Vagina (tissue), 2 donors: ENCODE measurements at regions not wholly inside any gene's neighbourhood (a gene's known extent, or its start where the extent isn't known, plus 50 kb on each side); places are given as distances from the start of the nearest gene placed in this dataset.

Experiments
- CTCF ChIP-seq, 3 experiments: fragments of 450-650 bp in 2 of 3; fragments of 200-600 bp in 1 of 3; sonication (generic) in 1 of 3; IDR thresholded peaks; one replicate each; pipeline ENCODE4 v1.5.1; 2017 to 2019; ENCODE audit warnings: antibody characterized with exemption in 3 of 3, mild to moderate bottlenecking in 2 of 3, moderate library complexity in 2 of 3
- POLR2A ChIP-seq, 2 donors: fragments of 450-650 bp; IDR thresholded peaks; one replicate each; pipeline ENCODE4 v1.6.1; 2017; ENCODE audit warnings: antibody characterized with exemption in 2 of 2, mild to moderate bottlenecking in 2 of 2, moderate library complexity in 2 of 2

GRCh38 chr3:75327453-75327852, 336.7 kb upstream of the FRG2C start:
- TF ChIP-seq POLR2A (IDR thresholded peaks at IDR 0.05) = no peak
- TF ChIP-seq CTCF (IDR thresholded peaks at IDR 0.05) = no peak
